Omental fat pad (tissue), 3 donors: ENCODE measurements at regions not wholly inside any gene's neighbourhood (a gene's known extent, or its start where the extent isn't known, plus 50 kb on each side); places are given as distances from the start of the nearest gene placed in this dataset.

Source experiments
- ATAC-seq: fragments of 150-250 bp; one replicate; pipeline ENCODE4 v1.9.1; 2016; ENCODE audit warnings: mild to moderate bottlenecking, moderate library complexity; ENCODE audit not compliant: low FRiP score
- DNase-seq: peaks from one replicate; pipeline ENCODE4 v3.0.0-alpha.2; 2019; ENCODE audit warnings: low spot score
- CTCF ChIP-seq, 3 donors: fragments of 450-650 bp; IDR thresholded peaks; one replicate each; pipeline ENCODE4 v1.5.1; 2016 to 2017; ENCODE audit warnings: antibody characterized with exemption in 3 of 3, mild to moderate bottlenecking in 3 of 3, moderate library complexity in 2 of 3

- no peak for ATAC-seq
- no peak for TF ChIP-seq CTCF (IDR thresholded peaks at IDR 0.05)
- no peak for DNase-seq
Measured at GRCh38 chr20:58144096-58144495, 84.4 kb downstream of the ANKRD60 start.

GRCh38 chr20:58143531-58143930, 84.9 kb downstream of the ANKRD60 start:
- ATAC-seq (no peak), DNase-seq (no peak)
- TF ChIP-seq CTCF (IDR thresholded peaks at IDR 0.05) = no peak

DNA sequence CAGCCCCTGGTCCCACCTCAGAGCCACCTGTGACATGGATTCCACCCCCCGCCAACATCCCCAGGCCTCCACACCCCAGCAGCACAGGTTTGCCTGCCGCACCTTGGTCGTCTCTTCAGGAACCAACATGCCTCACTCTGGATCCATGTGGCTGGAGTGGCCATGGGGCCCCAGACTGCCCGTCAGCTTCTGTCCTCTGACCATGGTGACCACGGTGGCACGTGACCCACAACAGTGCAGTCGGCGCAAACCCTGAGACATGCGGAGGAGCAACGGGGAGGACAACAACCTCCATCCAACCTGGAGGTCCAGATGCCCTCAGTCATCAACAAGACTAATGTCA, 85.6 kb downstream of the ANKRD60 start:
- DNase-seq (no peak), ATAC-seq (no peak)
- TF ChIP-seq CTCF (IDR thresholded peaks at IDR 0.05) = no peak

DNA sequence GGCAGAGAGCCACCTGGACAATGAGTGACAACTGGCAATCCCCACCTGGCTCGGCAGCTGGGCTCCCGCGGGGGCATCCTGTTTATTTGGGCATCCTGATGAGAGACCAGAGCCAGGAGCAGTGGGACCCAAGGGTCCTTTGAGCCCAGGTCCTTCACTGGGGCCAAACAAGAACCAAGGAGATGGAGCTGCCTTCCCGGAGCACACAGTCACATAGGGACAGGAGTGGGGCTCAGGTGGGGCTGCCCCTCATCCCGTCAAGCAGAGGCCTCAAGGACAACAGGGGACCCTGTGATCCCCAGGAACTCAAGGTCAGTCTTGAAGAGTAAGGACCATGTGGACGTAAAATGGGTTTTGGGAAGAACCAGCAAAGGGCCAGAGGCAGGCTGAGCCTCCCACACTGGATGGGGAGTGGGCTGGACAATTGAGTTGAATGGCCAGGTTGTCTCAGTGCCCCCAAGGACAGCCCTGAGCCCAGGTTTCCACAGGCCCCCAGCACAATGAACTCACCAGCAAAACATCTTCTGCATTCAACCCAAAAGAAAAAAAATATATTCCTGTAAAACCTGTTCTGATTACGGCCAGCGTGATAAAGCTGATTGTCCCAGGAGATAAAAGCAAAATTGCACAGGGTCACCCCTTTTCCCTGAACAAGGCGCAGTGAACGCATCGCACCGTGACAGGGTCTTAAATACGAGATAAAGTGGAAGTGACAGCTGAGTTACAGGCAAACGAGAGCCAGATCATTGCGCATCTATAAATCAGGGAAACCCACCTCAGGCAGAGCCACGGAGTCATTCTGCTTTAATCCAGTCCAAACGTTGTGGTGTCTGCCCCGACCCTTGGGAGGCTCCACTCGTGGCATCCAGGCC, 86.2 kb downstream of the ANKRD60 start:
- DNase-seq = no peak
- no peak for TF ChIP-seq CTCF (IDR thresholded peaks at IDR 0.05)
- no peak for ATAC-seq

DNA sequence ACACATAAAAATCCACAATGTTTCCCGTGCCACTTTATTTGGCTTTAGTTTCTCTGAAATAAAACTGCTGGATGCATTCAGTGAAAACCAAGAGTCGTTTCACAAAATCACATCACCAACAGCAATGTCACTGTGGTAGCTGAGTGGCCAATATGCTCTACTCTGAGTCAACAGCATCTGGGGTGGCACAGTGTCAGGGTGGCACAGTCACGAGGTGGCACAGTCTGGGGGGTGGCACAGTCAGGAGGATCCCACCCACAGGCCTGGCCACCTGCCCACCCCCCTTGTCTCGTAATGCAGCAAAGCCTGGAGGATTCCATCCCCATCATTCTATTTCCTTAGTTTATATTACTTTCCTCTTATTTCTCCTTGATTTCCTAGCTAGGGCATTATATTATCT, 87.0 kb downstream of the ANKRD60 start:
- TF ChIP-seq CTCF (IDR thresholded peaks at IDR 0.05) = no peak
- ATAC-seq = no peak
- DNase-seq = no peak

DNA sequence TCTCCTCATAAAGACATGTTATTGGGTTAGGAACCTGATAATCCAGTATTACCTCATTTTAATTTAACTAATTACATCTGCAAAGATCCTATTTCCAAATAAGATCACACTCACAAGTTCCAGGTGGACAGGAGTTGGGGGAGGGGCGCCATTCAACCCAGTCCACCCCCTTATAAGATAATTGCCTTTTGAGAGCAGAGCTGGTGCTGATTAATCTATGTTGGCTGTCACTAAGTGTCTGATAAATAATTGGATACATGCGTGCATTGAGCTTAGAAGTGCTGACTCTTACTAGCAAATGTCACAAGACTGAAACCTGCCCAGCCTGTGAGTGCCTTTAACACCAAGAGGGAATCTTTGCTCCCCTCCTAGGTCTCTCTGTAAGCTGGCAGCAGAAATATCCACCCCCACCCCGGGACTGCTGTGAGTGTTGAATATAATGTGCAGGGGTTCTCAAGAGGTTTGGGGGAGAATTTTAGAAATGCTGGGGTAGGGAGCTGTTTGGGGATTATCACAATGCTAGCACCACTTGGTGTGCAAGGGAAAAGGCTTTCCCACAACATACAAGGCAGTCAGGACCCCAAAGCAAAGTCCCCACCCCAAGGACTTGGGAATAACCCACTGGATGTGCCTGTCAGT, 87.5 kb downstream of the ANKRD60 start:
- no peak for TF ChIP-seq CTCF (IDR thresholded peaks at IDR 0.05)
- ATAC-seq (no peak), DNase-seq (no peak)
